Prostate gland (tissue), 2 donors: ENCODE measurements at regions not wholly inside any gene's neighbourhood (a gene's known extent, or its start where the extent isn't known, plus 50 kb on each side); places are given as distances from the start of the nearest gene placed in this dataset.

Experiments used
- POLR2A ChIP-seq: fragments of 450-650 bp; IDR thresholded peaks from one replicate; pipeline ENCODE4 v1.6.1; 2016; ENCODE audit warnings: antibody characterized with exemption, mild to moderate bottlenecking
- POLR2AphosphoS5 ChIP-seq: sonication (generic); formaldehyde crosslinking; IDR thresholded peaks from one replicate; pipeline ENCODE4 v1.6.1; 2017; ENCODE audit warnings: antibody characterized with exemption
- TF ChIP-seq, protein P1 (sequence below), 4 experiments: fragments of 200-600 bp in 2 of 4; fragments of 450-650 bp in 2 of 4; sonication (generic) in 2 of 4; IDR thresholded peaks; 1 replicate in 3 of 4; 2 replicates in 1 of 4; pipeline ENCODE4 v1.5.1; 2016 to 2019; ENCODE audit warnings: antibody characterized with exemption in 4 of 4, mild to moderate bottlenecking in 2 of 4, moderate library complexity in 2 of 4

DNA sequence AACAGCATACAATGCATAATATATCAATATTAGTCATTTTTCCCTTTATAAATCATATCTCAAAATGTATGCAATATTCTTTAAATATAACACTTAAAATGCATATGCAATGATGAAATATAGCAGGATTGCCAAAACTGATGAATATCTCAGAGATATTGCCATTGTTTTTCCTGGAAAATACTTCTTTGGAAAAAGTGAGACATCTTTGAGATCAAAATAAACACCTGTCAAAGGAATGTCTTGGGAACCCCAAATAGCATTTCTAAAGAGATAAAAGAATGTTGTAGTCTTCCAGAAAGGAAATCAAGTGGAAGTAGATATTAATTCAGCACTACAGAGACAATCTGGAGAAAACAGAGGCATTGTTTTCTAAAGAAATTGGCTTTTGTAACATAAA, 457.8 kb upstream of the UBE2E2 start:
- TF ChIP-seq, protein P1, sequence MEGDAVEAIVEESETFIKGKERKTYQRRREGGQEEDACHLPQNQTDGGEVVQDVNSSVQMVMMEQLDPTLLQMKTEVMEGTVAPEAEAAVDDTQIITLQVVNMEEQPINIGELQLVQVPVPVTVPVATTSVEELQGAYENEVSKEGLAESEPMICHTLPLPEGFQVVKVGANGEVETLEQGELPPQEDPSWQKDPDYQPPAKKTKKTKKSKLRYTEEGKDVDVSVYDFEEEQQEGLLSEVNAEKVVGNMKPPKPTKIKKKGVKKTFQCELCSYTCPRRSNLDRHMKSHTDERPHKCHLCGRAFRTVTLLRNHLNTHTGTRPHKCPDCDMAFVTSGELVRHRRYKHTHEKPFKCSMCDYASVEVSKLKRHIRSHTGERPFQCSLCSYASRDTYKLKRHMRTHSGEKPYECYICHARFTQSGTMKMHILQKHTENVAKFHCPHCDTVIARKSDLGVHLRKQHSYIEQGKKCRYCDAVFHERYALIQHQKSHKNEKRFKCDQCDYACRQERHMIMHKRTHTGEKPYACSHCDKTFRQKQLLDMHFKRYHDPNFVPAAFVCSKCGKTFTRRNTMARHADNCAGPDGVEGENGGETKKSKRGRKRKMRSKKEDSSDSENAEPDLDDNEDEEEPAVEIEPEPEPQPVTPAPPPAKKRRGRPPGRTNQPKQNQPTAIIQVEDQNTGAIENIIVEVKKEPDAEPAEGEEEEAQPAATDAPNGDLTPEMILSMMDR (IDR thresholded peaks at IDR 0.05) = no peak
- TF ChIP-seq POLR2A (no peak), POLR2AphosphoS5 (no peak)
